GM23248 (cell line): ENCODE measurements at regions not wholly inside any gene's neighbourhood (a gene's known extent, or its start where the extent isn't known, plus 50 kb on each side); places are given as distances from the start of the nearest gene placed in this dataset.

Experiments
- EZH2 ChIP-seq: fragments of 200-600 bp; sonication (generic); IDR thresholded peaks from 2 replicates; pipeline ENCODE4 v1.6.1; 2018; ENCODE audit warnings: antibody characterized with exemption, mild to moderate bottlenecking; ENCODE audit not compliant: insufficient read depth, poor library complexity, severe bottlenecking
- EZH2phosphoT487 ChIP-seq: fragments of 200-600 bp; sonication (generic); IDR thresholded peaks from 2 replicates; pipeline ENCODE4 v1.6.1; 2018; ENCODE audit warnings: antibody characterized with exemption, moderate library complexity, mild to moderate bottlenecking, low read depth; ENCODE audit not compliant: insufficient read depth

DNA sequence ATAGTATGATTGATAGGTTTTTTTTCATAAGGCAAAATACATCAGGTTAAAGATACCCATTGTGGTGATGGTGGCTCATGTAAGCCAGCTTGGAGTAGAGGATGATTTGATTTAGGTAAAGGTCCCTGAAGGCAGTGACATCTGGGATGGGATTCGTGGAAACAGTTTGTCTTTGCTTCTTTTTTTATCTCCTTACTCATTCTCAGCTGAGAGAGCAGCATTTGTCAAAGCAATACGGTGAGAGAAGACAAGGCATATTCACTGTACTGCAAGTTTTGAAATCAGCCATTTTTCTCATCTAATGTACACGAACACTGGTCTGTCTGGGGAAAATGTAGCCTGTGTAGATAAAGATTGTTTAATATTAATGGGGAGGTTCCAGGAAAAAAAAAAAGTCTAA is 749.1 kb downstream of the SQOR start:
- no peak for TF ChIP-seq EZH2
- no peak for TF ChIP-seq EZH2phosphoT487
